ENCODE measurements at regions not wholly inside any gene's neighbourhood (a gene's known extent, or its start where the extent isn't known, plus 50 kb on each side); places are given as distances from the start of the nearest gene placed in this dataset.

- no peak for TF ChIP-seq EP300 (IDR thresholded peaks at IDR 0.05)
- no peak for TF ChIP-seq CTCF (IDR thresholded peaks at IDR 0.05)
- no peak for TF ChIP-seq POLR2AphosphoS5 (IDR thresholded peaks at IDR 0.05)
- no peak for TF ChIP-seq POLR2A (IDR thresholded peaks at IDR 0.05)
Measured at GRCh38 chr4:79796948-79797347, 276.1 kb downstream of the ANTXR2 start.

All from upper lobe of left lung (tissue), 4 donors.